ENCODE measurements at regions not wholly inside any gene's neighbourhood (a gene's known extent, or its start where the extent isn't known, plus 50 kb on each side); places are given as distances from the start of the nearest gene placed in this dataset.

- peaks cover 0 to 4% (median 0%) of the 10 kb centered on the region in 3 donors for H3K9me3 ChIP-seq
- TF ChIP-seq CTCF (IDR thresholded peaks at IDR 0.05) (no peak), POLR2A (IDR thresholded peaks at IDR 0.05) (no peak), EP300 (IDR thresholded peaks at IDR 0.05) (no peak), POLR2AphosphoS5 (IDR thresholded peaks at IDR 0.05) (no peak)
- ATAC-seq = no peak
- no peaks in the 10 kb centered on the region for H3K4me1 ChIP-seq
- H3K27me3 ChIP-seq = no peaks in the 10 kb centered on the region
- no peaks in the 10 kb centered on the region for H3K36me3 ChIP-seq
- no peak overlapping the region for H3K27ac ChIP-seq
- WGBS, 2 donors (ENCODE audit: low coverage in 1 of 2) = 87 to 88% methylated on average over 4 of the region's 4 CpGs
- no peak overlapping the region for H3K4me3 ChIP-seq
Measured at GRCh38 chr12:91441246-91441645, 258.6 kb upstream of the DCN start.

- WGBS, 2 donors (ENCODE audit: low coverage in 1 of 2) = 63 to 90% methylated on average over 1 of the region's 1 CpG
- Histone ChIP-seq H3K4me1 (no peaks in the 10 kb centered on the region), H3K9me3 (no peaks in the 10 kb centered on the region), H3K36me3 (no peaks in the 10 kb centered on the region), H3K27ac (no peak overlapping the region), H3K4me3 (no peak overlapping the region), H3K27me3 (no peaks in the 10 kb centered on the region)
- no peak for ATAC-seq
- TF ChIP-seq POLR2AphosphoS5 (IDR thresholded peaks at IDR 0.05) (no peak), POLR2A (IDR thresholded peaks at IDR 0.05) (no peak), CTCF (IDR thresholded peaks at IDR 0.05) (no peak), EP300 (IDR thresholded peaks at IDR 0.05) (no peak)
Measured at GRCh38 chr12:91434081-91434480, 251.5 kb upstream of the DCN start.

GRCh38 chr12:91432755-91433154 is 250.1 kb upstream of the DCN start:
- Histone ChIP-seq H3K9me3 (no peaks in the 10 kb centered on the region), H3K36me3 (no peaks in the 10 kb centered on the region), H3K27ac (no peak overlapping the region), H3K4me3 (no peak overlapping the region), H3K27me3 (no peaks in the 10 kb centered on the region), H3K4me1 (no peaks in the 10 kb centered on the region)
- ATAC-seq = no peak
- WGBS, 2 donors (ENCODE audit: low coverage in 1 of 2) = 48 to 82% methylated on average over 1 of the region's 1 CpG
- TF ChIP-seq POLR2AphosphoS5 (IDR thresholded peaks at IDR 0.05) (no peak), POLR2A (IDR thresholded peaks at IDR 0.05) (no peak), EP300 (IDR thresholded peaks at IDR 0.05) (no peak), CTCF (IDR thresholded peaks at IDR 0.05) (no peak)

GRCh38 chr12:91432089-91432488 is 249.5 kb upstream of the DCN start:
- ATAC-seq = no peak
- TF ChIP-seq EP300 (IDR thresholded peaks at IDR 0.05) (no peak), POLR2A (IDR thresholded peaks at IDR 0.05) (no peak), POLR2AphosphoS5 (IDR thresholded peaks at IDR 0.05) (no peak), CTCF (IDR thresholded peaks at IDR 0.05) (no peak)
- H3K4me1 ChIP-seq = no peaks in the 10 kb centered on the region
- WGBS, 2 donors (ENCODE audit: low coverage in 1 of 2) = 38 to 61% methylated on average over 2 of the region's 2 CpGs
- no peak overlapping the region for H3K27ac ChIP-seq
- H3K36me3 ChIP-seq = no peaks in the 10 kb centered on the region
- no peaks in the 10 kb centered on the region for H3K9me3 ChIP-seq
- H3K27me3 ChIP-seq = no peaks in the 10 kb centered on the region
- no peak overlapping the region for H3K4me3 ChIP-seq

GRCh38 chr12:91424506-91424905 is 241.9 kb upstream of the DCN start:
- 88 to 93% methylated on average over 2 of the region's 2 CpGs for WGBS, 2 donors (ENCODE audit: low coverage in 1 of 2)
- no peak for ATAC-seq
- Histone ChIP-seq H3K4me3 (no peak overlapping the region), H3K4me1 (peaks cover 0 to 14% (median 0%) of the 10 kb centered on the region in 3 donors), H3K36me3 (no peaks in the 10 kb centered on the region), H3K27ac (no peak overlapping the region), H3K27me3 (no peaks in the 10 kb centered on the region), H3K9me3 (no peaks in the 10 kb centered on the region)
- TF ChIP-seq POLR2A (IDR thresholded peaks at IDR 0.05) = no peak
- no peak for TF ChIP-seq CTCF (IDR thresholded peaks at IDR 0.05)
- no peak for TF ChIP-seq POLR2AphosphoS5 (IDR thresholded peaks at IDR 0.05)
- no peak for TF ChIP-seq EP300 (IDR thresholded peaks at IDR 0.05)
